Suprapubic skin (tissue), 4 donors: ENCODE measurements at regions not wholly inside any gene's neighbourhood (a gene's known extent, or its start where the extent isn't known, plus 50 kb on each side); places are given as distances from the start of the nearest gene placed in this dataset.

Experiments
- DNase-seq, 2 donors: peaks; one replicate each; pipeline ENCODE4 v3.0.0-alpha.2; 2019; ENCODE audit warnings: low spot score in 2 of 2
- H3K27ac ChIP-seq: fragments of 200-600 bp; sonication (generic); one replicate; pipeline ENCODE4 v1.5.1; 2019
- H3K27me3 ChIP-seq: fragments of 200-600 bp; sonication (generic); one replicate; pipeline ENCODE4 v1.5.1; 2019
- H3K36me3 ChIP-seq: fragments of 200-600 bp; sonication (generic); one replicate; pipeline ENCODE4 v1.5.1; 2019
- H3K4me1 ChIP-seq: fragments of 200-600 bp; sonication (generic); one replicate; pipeline ENCODE4 v1.5.1; 2019
- H3K4me3 ChIP-seq: fragments of 200-600 bp; sonication (generic); one replicate; pipeline ENCODE4 v1.5.1; 2019; ENCODE audit warnings: mild to moderate bottlenecking
- H3K9me3 ChIP-seq: fragments of 200-600 bp; sonication (generic); one replicate; pipeline ENCODE4 v1.5.1; 2019
- EP300 ChIP-seq: sonication (generic); formaldehyde crosslinking; IDR thresholded peaks from one replicate; pipeline ENCODE4 v1.6.1; 2017; ENCODE audit warnings: antibody characterized with exemption
- POLR2A ChIP-seq, 2 donors: fragments of 450-650 bp; IDR thresholded peaks; one replicate each; pipeline ENCODE4 v1.6.1; 2017; ENCODE audit warnings: antibody characterized with exemption in 2 of 2, mild to moderate bottlenecking in 2 of 2, moderate library complexity in 2 of 2
- POLR2AphosphoS5 ChIP-seq, 3 donors: sonication (generic); formaldehyde crosslinking; IDR thresholded peaks; one replicate each; pipeline ENCODE4 v1.6.1; 2017; ENCODE audit warnings: antibody characterized with exemption in 3 of 3
- WGBS: methylation state at CpG from one replicate; pipeline ENCODE4 v1.1.5; 2018; 5-methylcytosine and 5-hydroxymethylcytosine counted together
- TF ChIP-seq, protein P1 (sequence below), 2 donors: fragments of 200-600 bp in 1 of 2; fragments of 450-650 bp in 1 of 2; sonication (generic) in 1 of 2; IDR thresholded peaks; one replicate each; pipeline ENCODE4 v1.5.1; 2016 to 2019; ENCODE audit warnings: antibody characterized with exemption in 2 of 2, mild to moderate bottlenecking in 1 of 2, moderate library complexity in 1 of 2

DNA sequence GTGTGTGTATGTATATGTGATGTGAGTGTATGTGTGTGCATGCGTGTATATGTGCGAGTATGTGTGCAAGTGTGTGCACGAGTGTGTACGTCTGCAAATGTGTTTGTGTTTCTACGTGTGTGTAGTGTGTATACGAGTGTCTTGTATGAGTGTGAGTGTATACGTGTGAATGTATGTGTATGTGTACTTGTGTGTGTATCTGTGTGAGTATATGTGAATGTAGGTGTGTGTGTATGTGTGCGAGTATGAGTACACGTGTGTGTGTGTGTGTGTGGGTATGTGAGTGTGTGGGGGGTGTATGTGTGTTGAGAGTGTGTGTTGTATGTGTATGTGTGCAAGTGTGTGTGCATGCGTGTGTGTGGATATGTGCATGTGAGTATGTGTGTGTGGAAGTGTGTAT, 602.0 kb upstream of the CDH4 start:
- peaks cover 7% of the 10 kb centered on the region for H3K27me3 ChIP-seq

DNA sequence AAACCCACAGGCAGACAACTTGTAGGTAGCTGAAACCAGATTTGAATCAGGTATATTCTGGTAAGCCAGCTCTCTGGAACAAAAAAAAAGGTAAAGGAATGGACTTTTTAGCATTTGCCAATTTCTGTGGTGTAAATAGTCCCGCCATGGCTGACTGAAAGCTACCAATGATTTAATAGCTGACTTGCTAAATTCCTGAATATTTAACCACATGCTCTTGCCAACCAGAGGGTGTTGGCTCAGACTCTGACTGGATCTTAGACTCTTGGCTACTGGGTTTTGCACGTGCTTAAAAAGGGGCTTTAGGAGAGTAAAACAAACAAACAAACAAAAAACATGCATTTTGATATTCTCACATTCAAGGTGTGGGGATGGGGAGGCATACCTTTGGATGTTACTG, 600.0 kb upstream of the CDH4 start:
- Histone ChIP-seq H3K4me1 (no peaks in the 10 kb centered on the region), H3K27ac (no peak overlapping the region), H3K36me3 (no peaks in the 10 kb centered on the region), H3K4me3 (no peak overlapping the region), H3K9me3 (no peaks in the 10 kb centered on the region), H3K27me3 (peaks cover 3% of the 10 kb centered on the region)
- no peak for DNase-seq
- WGBS = 44% methylated on average over 2 of the region's 2 CpGs
- TF ChIP-seq POLR2A (IDR thresholded peaks at IDR 0.05) (no peak), EP300 (no peak), POLR2AphosphoS5 (IDR thresholded peaks at IDR 0.05) (no peak)
- TF ChIP-seq, protein P1, sequence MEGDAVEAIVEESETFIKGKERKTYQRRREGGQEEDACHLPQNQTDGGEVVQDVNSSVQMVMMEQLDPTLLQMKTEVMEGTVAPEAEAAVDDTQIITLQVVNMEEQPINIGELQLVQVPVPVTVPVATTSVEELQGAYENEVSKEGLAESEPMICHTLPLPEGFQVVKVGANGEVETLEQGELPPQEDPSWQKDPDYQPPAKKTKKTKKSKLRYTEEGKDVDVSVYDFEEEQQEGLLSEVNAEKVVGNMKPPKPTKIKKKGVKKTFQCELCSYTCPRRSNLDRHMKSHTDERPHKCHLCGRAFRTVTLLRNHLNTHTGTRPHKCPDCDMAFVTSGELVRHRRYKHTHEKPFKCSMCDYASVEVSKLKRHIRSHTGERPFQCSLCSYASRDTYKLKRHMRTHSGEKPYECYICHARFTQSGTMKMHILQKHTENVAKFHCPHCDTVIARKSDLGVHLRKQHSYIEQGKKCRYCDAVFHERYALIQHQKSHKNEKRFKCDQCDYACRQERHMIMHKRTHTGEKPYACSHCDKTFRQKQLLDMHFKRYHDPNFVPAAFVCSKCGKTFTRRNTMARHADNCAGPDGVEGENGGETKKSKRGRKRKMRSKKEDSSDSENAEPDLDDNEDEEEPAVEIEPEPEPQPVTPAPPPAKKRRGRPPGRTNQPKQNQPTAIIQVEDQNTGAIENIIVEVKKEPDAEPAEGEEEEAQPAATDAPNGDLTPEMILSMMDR (IDR thresholded peaks at IDR 0.05) = no peak

More for the DNA sequence above, 602.0 kb upstream of the CDH4 start:
- no peak overlapping the region for H3K4me3 ChIP-seq
- TF ChIP-seq POLR2AphosphoS5 (IDR thresholded peaks at IDR 0.05) = no peak
- no peak for TF ChIP-seq POLR2A (IDR thresholded peaks at IDR 0.05)
- no peak for TF ChIP-seq EP300
- TF ChIP-seq, protein P1 (IDR thresholded peaks at IDR 0.05) = no peak
- DNase-seq = no peak
- 95% methylated on average over 10 of the region's 10 CpGs for WGBS
- H3K4me1 ChIP-seq = no peaks in the 10 kb centered on the region
- no peaks in the 10 kb centered on the region for H3K36me3 ChIP-seq
- H3K27ac ChIP-seq = no peak overlapping the region
- H3K9me3 ChIP-seq = no peaks in the 10 kb centered on the region

DNA sequence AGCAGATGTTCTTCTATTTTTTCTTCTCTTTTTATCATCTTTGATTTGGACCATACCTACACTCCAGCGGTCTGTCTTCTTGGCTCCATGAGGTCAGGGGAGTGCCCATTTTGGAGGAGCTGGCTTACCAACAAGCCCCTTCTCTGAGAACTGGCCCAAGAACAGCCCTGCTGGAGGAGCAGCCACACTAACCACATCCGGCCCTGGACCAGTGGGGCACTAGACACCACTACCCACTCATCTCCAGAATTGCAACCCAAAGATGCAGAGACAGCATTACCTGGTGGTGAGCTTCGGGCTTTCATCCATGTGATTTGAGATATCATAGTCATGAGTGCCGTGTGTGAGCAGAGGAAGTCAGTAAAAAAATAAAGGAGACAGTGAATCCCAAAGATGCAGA, 599.4 kb upstream of the CDH4 start:
- peaks cover 3% of the 10 kb centered on the region for H3K27me3 ChIP-seq
- H3K4me3 ChIP-seq = no peak overlapping the region
- TF ChIP-seq EP300 = no peak
- TF ChIP-seq, protein P1 (IDR thresholded peaks at IDR 0.05) = no peak
- TF ChIP-seq POLR2A (IDR thresholded peaks at IDR 0.05) = no peak
- no peak for TF ChIP-seq POLR2AphosphoS5 (IDR thresholded peaks at IDR 0.05)
- no peaks in the 10 kb centered on the region for H3K9me3 ChIP-seq
- H3K36me3 ChIP-seq = no peaks in the 10 kb centered on the region
- DNase-seq = no peak
- H3K27ac ChIP-seq = no peak overlapping the region
- H3K4me1 ChIP-seq = no peaks in the 10 kb centered on the region
- WGBS = 63% methylated on average over 4 of the region's 4 CpGs

DNA sequence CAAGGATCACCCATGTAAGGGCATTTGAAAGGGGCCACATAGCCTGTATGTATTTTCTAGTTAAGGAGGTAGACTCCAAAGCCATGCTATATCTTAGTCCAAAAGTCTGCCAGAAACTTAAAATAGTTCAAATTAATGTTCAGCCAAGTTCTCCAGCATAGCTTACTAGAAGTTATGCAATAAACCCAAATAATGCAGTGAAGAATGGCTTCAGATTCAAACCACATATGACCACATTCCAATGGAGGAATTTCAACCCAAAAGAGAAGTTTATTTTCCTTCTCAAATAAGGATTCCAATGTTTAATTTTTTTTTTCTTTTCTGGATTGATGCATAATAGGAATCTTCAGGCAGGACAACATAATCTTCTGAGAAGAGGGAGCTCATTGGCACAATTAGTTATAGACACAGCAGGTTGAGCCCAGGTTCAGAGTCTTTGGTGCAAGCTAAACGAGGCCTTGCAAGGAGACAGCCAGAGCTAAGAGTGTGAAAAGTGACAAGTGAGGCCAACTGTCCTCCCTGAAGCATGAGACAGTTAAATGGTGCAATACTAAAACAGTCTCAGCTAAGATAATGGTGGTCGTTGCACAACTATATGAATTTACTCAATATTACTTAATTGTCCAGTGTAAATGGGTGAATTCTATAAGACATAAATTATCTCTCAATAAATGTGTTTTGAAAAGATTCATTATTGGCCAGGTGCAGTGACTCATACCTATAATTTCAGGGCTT, 598.8 kb upstream of the CDH4 start:
- no peak overlapping the region for H3K4me3 ChIP-seq
- no peaks in the 10 kb centered on the region for H3K4me1 ChIP-seq
- H3K9me3 ChIP-seq = no peaks in the 10 kb centered on the region
- no peaks in the 10 kb centered on the region for H3K36me3 ChIP-seq
- DNase-seq = no peak
- TF ChIP-seq POLR2A (IDR thresholded peaks at IDR 0.05) = no peak
- no peak for TF ChIP-seq POLR2AphosphoS5 (IDR thresholded peaks at IDR 0.05)
- TF ChIP-seq, protein P1 (IDR thresholded peaks at IDR 0.05) = no peak
- no peak for TF ChIP-seq EP300
- 46% methylated on average over 2 of the region's 2 CpGs for WGBS
- H3K27me3 ChIP-seq = peaks cover 3% of the 10 kb centered on the region
- no peak overlapping the region for H3K27ac ChIP-seq

DNA sequence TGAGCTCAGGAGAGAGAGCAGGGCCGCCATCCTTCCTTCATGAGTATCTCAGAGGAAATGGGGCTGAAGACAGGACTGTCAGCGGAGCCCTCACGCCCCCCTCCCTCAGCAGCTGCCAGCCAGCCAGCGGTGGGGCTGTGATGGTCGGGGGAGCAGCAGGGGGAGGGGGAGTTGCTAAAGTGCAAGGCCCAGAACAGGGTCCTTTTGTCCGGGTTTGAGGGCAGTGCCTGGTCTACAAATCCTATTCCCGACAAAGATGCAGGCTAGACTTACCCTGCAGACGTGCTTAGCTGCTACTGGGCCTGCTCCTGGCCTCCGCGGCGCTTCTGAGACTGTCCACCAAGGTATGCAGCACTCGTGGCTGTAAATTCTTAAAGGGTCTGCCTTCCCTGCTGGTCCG, 593.4 kb upstream of the CDH4 start:
- H3K4me3 ChIP-seq = no peak overlapping the region
- DNase-seq = no peak
- no peak for TF ChIP-seq POLR2A (IDR thresholded peaks at IDR 0.05)
- H3K27ac ChIP-seq = no peak overlapping the region
- H3K9me3 ChIP-seq = no peaks in the 10 kb centered on the region
- 34% methylated on average over 13 of the region's 13 CpGs for WGBS
- no peaks in the 10 kb centered on the region for H3K36me3 ChIP-seq
- peaks cover 12% of the 10 kb centered on the region for H3K27me3 ChIP-seq
- H3K4me1 ChIP-seq = no peaks in the 10 kb centered on the region

DNA sequence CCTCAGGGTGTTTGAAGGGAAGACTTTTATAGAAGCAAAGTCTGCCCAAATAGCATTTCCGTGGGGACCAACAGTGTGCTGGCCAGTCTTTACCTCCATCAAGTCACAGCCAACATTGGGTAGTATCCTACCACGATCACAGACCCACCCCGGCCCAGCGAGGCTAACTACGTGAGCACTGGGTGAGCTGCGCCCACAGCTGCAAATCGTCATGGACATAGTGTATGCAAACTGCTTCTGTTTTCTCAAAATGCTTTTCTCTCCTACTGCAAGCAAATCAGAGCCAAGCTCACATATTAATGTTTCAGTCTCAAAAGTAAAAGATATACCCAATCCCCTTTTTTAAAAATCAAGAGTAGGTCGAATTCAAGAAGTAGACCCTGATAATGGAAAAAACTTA, 592.8 kb upstream of the CDH4 start:
- Histone ChIP-seq H3K36me3 (no peaks in the 10 kb centered on the region), H3K4me1 (no peaks in the 10 kb centered on the region), H3K9me3 (no peaks in the 10 kb centered on the region), H3K27ac (no peak overlapping the region), H3K27me3 (peaks cover 12% of the 10 kb centered on the region), H3K4me3 (no peak overlapping the region)
- no peak for DNase-seq
- 80% methylated on average over 8 of the region's 8 CpGs for WGBS
- TF ChIP-seq, protein P1 (IDR thresholded peaks at IDR 0.05) = no peak
- TF ChIP-seq POLR2AphosphoS5 (IDR thresholded peaks at IDR 0.05) = no peak
- no peak for TF ChIP-seq POLR2A (IDR thresholded peaks at IDR 0.05)
- no peak for TF ChIP-seq EP300
